ENCODE measurements at regions not wholly inside any gene's neighbourhood (a gene's known extent, or its start where the extent isn't known, plus 50 kb on each side); places are given as distances from the start of the nearest gene placed in this dataset.

DNA sequence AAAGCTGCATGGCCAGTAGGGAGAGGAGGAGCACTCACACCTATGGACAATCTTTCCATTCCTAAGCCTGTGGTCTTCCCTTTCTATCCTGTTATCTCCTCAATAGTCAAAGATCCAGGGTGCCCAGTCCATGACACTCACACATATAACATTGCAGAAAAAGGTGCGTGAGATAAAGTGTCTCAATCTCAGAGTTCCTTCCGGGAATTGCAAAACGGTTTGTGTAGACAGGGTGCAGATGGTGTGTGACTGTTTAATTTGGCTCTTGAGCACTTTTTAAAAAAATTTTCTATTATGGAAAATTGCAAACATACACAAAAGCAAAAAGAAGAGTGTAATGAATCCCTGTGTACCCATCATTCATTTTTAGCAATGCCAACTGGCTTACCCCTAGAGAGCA is 1493.6 kb downstream of the AACS start:
- H3K27me3 ChIP-seq (replicated peaks; ENCODE audit: insufficient read depth) = no peaks in the 10 kb centered on the region
- H3K4me1 ChIP-seq (ENCODE audit: control insufficient read depth in 1 of 2, low read depth in 2 of 2) = no peaks in the 10 kb centered on the region
- no peak overlapping the region for H3K4me3 ChIP-seq
- TF ChIP-seq, protein P1, sequence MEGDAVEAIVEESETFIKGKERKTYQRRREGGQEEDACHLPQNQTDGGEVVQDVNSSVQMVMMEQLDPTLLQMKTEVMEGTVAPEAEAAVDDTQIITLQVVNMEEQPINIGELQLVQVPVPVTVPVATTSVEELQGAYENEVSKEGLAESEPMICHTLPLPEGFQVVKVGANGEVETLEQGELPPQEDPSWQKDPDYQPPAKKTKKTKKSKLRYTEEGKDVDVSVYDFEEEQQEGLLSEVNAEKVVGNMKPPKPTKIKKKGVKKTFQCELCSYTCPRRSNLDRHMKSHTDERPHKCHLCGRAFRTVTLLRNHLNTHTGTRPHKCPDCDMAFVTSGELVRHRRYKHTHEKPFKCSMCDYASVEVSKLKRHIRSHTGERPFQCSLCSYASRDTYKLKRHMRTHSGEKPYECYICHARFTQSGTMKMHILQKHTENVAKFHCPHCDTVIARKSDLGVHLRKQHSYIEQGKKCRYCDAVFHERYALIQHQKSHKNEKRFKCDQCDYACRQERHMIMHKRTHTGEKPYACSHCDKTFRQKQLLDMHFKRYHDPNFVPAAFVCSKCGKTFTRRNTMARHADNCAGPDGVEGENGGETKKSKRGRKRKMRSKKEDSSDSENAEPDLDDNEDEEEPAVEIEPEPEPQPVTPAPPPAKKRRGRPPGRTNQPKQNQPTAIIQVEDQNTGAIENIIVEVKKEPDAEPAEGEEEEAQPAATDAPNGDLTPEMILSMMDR (IDR thresholded peaks at IDR 0.05) = no peak
- H3K36me3 ChIP-seq = no peaks in the 10 kb centered on the region
- no peaks in the 10 kb centered on the region for H3K9me3 ChIP-seq
- H3K27ac ChIP-seq = no peak overlapping the region
- ATAC-seq (ENCODE audit: insufficient number of reproducible peaks, low FRiP score, low read depth) = no peak
- no peak for DNase-seq (ENCODE audit: low spot score)

DNA sequence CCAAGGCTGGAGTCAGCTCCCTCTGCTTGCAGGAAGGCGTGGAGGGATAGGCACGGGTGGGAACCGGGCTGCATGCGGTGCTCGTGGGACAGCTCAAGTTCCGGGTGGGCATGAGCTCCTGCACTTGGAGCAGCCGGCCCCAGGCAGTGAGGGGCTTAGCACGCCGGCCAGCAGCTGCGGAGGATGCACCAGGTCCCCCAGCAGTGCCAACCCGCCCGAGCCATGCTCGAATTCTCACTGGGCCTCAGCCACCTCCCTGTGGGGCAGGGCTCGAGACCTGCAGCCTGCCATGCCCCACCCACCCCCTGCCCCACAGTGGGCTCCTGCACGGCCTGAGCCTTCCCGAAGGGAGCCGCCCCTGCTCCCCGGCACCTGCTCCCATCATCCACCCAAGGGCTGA is 1501.8 kb downstream of the AACS start:
- H3K9me3 ChIP-seq = no peaks in the 10 kb centered on the region
- H3K27me3 ChIP-seq (replicated peaks; ENCODE audit: insufficient read depth) = no peaks in the 10 kb centered on the region
- TF ChIP-seq, protein P1 (IDR thresholded peaks at IDR 0.05) = no peak
- no peak overlapping the region for H3K27ac ChIP-seq
- H3K4me3 ChIP-seq = no peak overlapping the region
- ATAC-seq (ENCODE audit: insufficient number of reproducible peaks, low FRiP score, low read depth) (no peak), DNase-seq (ENCODE audit: low spot score) (no peak)
- H3K36me3 ChIP-seq = no peaks in the 10 kb centered on the region
- H3K4me1 ChIP-seq (ENCODE audit: control insufficient read depth in 1 of 2, low read depth in 2 of 2) = no peaks in the 10 kb centered on the region

DNA sequence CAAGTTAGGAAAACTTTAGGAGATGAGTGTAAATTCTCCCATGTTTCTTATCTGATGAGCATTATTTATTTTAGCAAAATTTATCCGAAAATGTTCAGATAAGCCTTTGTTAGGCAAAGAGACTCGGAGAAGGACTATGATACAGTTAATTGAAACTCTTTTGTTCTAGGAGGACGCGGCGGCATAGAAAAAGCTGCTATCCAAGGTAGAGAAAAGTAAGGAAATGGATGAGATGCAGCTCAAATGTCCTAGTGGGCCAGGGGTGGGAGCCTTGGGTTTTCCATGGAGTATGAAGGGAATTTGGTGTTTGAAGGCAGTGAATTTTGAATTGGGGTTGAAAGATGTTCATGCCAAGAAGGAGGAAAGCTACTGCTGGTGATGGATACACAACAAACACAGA is 1504.5 kb downstream of the AACS start:
- DNase-seq (ENCODE audit: low spot score) = no peak
- TF ChIP-seq, protein P1 (IDR thresholded peaks at IDR 0.05) = no peak
- H3K27me3 ChIP-seq (replicated peaks; ENCODE audit: insufficient read depth) = no peaks in the 10 kb centered on the region
- no peaks in the 10 kb centered on the region for H3K4me1 ChIP-seq (ENCODE audit: control insufficient read depth in 1 of 2, low read depth in 2 of 2)
- H3K9me3 ChIP-seq = no peaks in the 10 kb centered on the region
- ATAC-seq (ENCODE audit: insufficient number of reproducible peaks, low FRiP score, low read depth) = no peak
- H3K4me3 ChIP-seq = no peak overlapping the region
- no peak overlapping the region for H3K27ac ChIP-seq
- no peaks in the 10 kb centered on the region for H3K36me3 ChIP-seq

DNA sequence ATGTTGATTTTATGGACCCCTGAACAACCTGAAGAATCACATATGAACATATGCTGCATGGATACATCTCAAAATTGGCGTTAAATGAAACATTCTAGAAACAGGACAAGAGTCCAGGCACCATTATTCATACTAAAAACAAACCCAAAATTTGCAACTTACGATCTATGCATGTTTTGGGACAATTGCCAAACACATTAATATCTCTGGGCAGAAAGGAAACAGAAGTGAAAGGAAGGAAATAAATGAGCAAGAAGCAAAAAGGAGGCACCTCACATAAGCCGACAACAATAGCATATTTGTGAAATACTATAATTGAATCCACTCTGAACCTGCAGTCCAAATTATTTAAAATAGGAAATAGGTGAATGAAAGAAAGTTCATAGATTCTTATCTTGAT is 1505.3 kb downstream of the AACS start:
- Histone ChIP-seq H3K4me1 (ENCODE audit: control insufficient read depth in 1 of 2, low read depth in 2 of 2) (no peaks in the 10 kb centered on the region), H3K27me3 (replicated peaks; ENCODE audit: insufficient read depth) (no peaks in the 10 kb centered on the region), H3K4me3 (no peak overlapping the region), H3K36me3 (no peaks in the 10 kb centered on the region), H3K9me3 (no peaks in the 10 kb centered on the region), H3K27ac (no peak overlapping the region)
- DNase-seq (ENCODE audit: low spot score) (no peak), ATAC-seq (ENCODE audit: insufficient number of reproducible peaks, low FRiP score, low read depth) (no peak)
- TF ChIP-seq, protein P1 (IDR thresholded peaks at IDR 0.05) = no peak

DNA sequence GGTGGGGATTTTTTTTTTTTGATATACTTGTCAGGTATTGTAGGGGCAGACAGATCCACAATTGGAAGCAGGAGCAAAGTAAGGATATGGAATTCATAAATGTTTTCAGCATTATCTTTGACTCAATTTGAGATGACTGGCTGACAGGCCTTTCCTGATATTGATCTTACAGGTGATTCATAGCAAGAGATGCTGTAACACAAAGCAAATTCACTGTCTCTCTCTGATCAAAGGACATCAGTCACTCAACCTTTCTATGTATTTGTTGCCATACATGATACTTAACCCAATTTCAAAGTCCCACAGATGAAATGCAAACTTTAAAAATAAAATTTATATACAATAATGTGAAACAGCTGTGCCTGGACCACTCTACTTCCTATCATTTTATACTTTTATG is 1506.9 kb downstream of the AACS start:
- no peak for ATAC-seq (ENCODE audit: insufficient number of reproducible peaks, low FRiP score, low read depth)
- no peak overlapping the region for H3K27ac ChIP-seq
- TF ChIP-seq, protein P1 (IDR thresholded peaks at IDR 0.05) = no peak

More for the DNA sequence above, 1506.9 kb downstream of the AACS start:
- Histone ChIP-seq H3K27me3 (replicated peaks; ENCODE audit: insufficient read depth) (no peaks in the 10 kb centered on the region), H3K4me1 (ENCODE audit: control insufficient read depth in 1 of 2, low read depth in 2 of 2) (no peaks in the 10 kb centered on the region), H3K4me3 (no peak overlapping the region), H3K36me3 (no peaks in the 10 kb centered on the region), H3K9me3 (no peaks in the 10 kb centered on the region)
- no peak for DNase-seq (ENCODE audit: low spot score)
